GM18502 (cell line): ENCODE measurements at regions not wholly inside any gene's neighbourhood (a gene's known extent, or its start where the extent isn't known, plus 50 kb on each side); places are given as distances from the start of the nearest gene placed in this dataset.
"Not testable (repeated sequence)": the region's sequence is repeated elsewhere in the genome, so short reads cannot be mapped to it uniquely, and the experiment has no call there.

Experiments used
- ATAC-seq: cut with Tn5 transposase; IDR thresholded peaks from one replicate; pipeline ENCODE4 v1.9.1; 2021; ENCODE audit warnings: mild to moderate bottlenecking; ENCODE audit not compliant: unreplicated experiment, poor library complexity

DNA sequence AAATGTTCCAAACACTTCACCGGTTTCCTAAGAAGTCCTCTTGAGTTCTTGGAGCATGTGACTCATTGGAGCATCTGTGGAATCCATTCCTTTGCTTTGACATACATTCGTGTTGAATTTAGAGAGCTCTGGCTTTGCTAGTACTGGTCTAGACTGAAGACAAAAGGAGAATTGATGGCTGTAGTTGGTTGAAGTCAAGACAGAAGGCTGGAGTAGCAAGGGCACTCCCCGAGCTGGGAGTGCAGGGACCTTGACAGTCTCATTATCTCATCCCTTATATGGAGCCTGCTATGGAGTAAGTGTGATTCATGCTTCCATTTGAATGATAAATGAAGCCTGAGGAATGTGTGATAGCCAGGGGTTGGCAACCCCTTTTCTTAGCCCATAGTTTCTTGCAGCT is 1249.1 kb downstream of the TYW1 start:
- ATAC-seq: no peak

GRCh38 chr7:68246189-68246633 is 1249.6 kb downstream of the TYW1 start:
- ATAC-seq: no peak

GRCh38 chr7:68247126-68247525 is 1250.5 kb downstream of the TYW1 start:
- ATAC-seq: no peak

DNA sequence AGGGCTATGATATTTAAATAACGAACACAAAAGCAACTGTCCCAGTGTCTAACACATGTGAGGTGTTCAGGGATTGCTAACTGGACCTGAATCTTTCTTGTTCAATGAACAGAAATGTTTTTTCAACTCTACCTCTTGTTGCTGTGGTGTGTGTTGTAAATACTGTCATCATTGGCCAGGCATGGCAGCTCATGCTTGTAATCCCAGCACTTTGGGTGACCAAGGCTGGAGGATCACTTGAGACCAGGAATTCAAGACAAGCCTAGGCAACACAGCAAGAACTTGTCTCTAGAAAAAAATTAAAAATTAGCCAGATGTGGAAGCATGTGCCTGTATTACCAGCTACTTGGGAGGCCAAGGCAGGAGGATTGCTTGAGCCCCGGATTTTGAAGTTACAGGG is 1250.9 kb downstream of the TYW1 start:
- no peak for ATAC-seq

- no peak for ATAC-seq
Measured at GRCh38 chr7:68248973-68249372, 1252.3 kb downstream of the TYW1 start.

DNA sequence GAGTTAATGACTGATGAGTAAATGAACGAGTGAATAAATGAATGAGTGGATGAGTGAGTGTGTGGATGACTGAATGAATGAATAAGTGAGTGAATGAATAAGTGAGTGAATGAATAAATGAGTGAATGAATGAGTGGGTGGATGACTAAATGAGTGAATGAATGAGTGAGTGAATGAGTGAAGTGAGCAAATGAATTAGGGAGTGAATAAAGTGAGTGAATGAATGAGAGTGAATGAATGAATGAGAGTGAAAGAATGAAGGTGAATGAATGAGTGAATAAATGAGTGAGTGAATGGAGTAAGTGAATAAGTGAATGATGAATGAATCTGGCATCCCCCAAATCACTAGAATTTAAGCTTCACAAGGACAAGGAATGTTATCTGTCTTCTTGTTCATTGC is 1253.0 kb downstream of the TYW1 start:
- no peak for ATAC-seq

DNA sequence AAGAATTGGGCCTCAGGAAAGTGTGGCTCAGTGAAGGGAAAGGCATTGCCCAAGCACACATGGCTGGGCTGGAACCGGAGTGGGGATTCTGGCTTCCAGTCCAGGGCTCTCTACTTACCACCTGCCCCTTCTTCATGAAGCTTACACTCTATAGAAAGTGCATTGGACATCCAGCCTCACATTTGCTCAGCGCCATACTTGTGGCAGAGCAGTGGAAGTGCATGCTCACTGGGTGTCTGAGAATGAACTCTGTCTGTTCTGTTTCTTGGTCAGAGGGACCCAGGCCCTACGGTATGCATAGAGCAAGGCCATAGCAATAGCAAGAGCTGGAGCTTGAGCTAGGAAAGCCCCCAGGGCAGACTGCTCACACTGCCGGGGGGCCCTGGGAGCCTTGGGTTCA is 1253.5 kb downstream of the TYW1 start:
- ATAC-seq: no peak

DNA sequence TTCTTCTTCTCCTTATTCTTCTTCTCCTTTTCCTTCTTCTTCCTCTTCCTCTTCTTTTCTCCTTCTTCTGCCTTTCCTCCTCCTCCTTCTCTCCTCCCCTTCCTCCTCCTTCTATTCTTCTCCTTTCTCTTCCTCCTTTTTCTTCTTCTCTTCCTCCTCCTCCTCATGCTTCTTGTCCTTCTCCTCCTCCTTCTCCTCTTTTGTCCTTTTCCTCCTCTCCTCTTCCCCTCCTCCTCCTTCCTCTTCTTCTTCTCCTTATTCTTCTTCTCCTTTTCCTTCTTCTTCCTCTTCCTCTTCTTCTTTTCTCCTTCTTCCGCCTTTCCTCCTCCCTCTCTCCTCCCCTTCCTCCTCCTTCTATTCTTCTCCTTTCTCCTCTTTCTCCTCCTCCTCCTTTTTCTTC is 1258.2 kb downstream of the TYW1 start:
- not testable (repeated sequence) for ATAC-seq

DNA sequence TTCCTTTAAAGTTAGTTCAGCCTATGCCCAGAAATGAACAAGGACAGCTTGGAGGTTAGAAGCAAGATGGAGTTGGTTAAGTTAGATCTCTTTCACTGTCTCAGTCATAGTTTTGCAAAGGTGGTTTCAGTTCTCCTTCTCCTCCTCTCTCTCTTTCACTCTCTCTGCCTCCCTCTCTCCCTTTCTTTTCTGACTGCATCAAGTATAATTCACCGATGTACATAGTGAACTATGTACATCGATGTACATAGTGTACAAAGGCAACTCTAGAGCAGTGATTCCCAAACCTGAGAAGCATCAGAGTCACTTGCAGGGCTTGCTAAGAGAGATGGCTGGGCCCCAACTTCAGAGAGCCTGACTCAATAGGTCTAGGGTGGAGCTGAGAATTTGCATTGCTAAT is 1259.7 kb downstream of the TYW1 start:
- no peak for ATAC-seq

DNA sequence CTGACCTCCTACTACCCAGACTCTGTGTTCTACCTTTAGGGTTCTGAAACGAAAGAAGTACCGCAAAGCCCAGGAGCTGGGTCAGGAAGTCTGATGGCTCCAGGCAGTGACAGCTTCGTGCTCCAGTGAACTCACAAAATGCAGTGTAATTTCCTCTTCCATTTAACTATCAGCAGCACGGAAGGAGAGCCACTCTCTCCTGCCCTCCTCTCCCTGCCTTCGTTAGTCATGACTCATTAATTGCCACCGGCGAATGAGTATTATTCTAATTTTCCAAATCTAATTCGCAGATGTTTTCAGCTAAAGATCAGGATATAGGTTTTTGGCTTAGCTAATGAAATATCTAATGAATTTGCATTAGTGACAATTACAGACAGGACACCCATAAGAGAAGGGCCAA is 1262.0 kb downstream of the TYW1 start:
- no peak for ATAC-seq

DNA sequence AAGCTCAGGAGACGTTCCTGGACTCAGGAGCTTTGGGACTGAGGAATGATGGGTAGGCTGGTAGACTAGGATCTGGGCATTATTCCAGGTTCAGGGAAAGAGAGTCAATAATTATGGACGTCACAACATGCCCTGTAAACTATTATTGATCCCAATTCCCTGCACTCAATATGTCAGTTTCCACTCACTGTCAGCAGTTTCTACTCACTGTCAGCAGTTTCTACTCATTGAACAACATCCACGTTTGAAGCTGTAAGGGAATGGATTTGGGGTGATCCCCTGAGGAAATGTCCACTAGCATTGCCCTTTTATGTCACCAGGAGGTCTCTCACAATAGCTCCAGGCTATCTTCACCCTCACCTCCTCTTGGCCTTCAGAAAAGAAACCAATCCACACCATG is 1268.6 kb downstream of the TYW1 start:
- ATAC-seq: no peak

GRCh38 chr7:68266004-68266579 is 1269.5 kb downstream of the TYW1 start:
- no peak for ATAC-seq

DNA sequence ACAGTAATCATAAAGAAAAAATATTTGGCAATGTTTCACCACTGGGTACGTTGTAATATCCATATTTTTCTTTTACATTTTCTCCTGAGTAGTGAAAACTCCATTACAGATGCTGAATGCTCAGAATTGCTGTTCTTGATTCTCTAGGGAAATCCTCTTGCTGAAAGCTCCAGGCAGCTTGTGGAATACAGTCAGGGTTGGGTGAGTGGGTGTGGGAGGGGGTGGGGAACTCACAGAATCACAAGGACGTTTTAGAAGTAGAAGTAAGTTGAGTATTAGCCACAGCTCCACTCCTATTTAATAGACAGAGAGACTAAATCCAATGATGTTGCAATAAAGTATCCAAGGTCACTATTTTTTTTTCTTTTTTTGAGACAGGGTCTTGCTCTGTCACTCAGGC is 1270.9 kb downstream of the TYW1 start:
- no peak for ATAC-seq

- no peak for ATAC-seq
Measured at GRCh38 chr7:68269405-68269804, 1272.8 kb downstream of the TYW1 start.

DNA sequence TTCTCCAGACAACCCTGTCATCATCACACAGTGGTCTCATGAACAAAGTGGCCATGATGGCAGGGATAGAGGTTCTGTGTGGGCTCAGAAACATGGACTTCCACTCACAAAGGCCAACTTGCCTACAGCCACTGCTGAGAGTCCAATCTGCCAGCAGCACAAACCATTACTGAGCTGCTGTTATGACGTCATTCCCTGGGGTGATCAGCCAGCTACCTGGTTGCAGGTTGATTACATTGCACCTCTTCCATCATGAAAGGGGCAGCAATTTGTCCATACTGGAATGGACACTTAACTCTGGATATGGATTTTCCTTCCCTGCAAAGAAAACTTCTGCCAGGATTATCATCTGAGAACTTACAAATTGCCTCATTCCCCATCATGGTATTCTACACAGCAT is 1275.9 kb downstream of the TYW1 start:
- ATAC-seq: no peak

DNA sequence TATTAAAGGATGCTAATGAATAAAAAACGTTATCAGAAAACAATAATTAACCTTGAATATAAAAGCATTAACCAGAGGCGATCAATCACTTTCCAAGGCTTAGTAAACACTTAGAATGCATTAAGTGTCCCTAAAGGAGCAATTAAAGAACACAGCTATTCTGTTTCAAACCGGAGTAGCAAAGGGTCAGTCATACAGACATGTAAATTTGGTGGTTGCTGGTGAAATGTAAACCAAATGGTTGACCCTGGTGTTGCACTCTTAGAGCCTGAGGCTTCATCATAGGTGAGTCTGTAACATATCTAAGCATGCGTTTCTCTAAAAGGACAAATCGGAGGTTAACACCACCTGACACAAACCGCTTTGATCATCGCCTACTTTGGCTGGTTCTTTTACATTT is 1280.1 kb downstream of the TYW1 start:
- no peak for ATAC-seq

DNA sequence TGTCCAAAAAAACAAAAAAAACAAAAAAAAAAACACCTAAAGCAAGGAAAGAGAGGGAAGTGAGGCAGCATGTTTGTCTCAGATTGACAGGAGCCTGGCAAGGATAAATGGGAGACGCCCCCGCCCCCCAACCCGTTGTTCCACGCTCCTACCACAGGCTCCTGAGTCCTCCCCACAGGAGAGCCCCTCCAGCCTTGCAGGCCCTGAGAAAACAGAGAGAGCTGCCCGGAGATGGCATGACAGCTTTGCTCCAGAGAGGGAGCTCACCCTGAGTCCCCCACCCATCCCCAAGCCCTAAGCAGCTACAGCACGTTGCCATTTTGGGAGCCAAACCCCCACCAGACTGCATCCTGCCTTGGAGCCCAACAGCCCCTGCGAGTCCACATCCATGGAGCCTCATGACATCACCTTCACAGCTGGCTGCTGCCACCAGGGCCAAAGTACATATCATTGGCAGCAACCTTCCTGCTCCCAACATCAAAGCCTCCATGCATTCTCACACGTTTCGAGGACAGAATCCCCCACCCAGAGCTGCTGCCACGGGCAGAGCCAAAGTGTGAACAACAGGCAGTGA is 1283.3 kb downstream of the TYW1 start:
- ATAC-seq: no peak

DNA sequence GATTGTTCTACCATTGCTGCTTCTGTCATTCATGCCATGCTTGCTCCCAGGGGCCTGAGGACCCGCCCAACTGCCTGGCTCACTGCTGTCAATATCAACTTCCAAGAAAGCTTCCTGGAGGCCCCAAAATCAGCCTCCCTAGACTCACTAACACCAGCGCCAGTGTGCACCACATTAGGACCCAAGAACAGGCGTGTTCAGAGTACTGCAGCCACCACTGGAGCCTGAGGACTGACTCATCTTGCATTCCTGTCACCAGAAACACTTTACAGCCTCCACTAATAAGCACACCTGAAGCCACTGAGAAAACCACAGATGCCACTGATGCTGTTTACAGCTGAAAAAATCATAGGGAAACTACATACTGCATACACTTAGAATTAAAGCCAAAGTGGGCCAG is 1284.3 kb downstream of the TYW1 start:
- ATAC-seq: no peak

GRCh38 chr7:68288144-68288593 is 1291.5 kb downstream of the TYW1 start:
- no peak for ATAC-seq

DNA sequence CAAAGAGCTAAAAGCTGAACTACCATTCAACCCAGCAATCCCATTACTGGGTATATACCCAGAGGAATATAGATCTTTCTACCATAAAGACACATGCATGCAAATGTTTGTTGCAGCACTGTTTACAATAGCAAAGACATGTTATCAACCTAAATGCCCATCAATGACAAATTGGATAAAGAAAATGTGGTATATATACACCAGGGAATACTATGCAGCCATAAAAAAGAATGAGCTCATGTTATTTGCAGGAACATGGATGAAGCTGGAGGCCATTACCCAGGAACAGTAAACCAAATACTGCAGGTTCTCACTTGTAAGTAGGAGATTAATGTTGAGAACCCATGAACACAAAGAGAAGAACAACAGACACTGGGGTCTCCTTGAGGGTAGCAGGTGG is 1295.1 kb downstream of the TYW1 start:
- no peak for ATAC-seq

DNA sequence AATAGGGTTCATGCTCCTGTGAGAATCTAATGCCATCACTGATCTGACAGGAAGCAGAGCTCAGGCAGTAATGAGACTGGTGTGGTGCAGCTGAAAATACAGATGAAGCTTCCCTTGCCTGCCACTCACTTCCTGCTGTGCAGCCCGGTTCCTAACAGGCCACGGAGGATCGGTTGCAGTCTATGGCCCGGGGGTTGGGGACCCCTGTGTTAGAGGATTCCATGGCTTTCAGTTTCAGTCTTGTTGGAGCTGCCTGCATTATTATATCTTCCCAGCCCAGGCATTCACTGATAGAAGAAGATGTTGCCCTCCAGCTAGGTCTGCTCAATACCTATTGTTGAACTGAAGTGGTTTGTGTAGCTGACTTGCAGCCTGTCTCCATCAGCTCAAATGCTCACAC is 1298.8 kb downstream of the TYW1 start:
- no peak for ATAC-seq

- ATAC-seq: no peak
Measured at GRCh38 chr7:68304536-68304935, 1293.7 kb upstream of the AUTS2 start.
